ENCODE measurements at regions not wholly inside any gene's neighbourhood (a gene's known extent, or its start where the extent isn't known, plus 50 kb on each side); places are given as distances from the start of the nearest gene placed in this dataset.

DNA sequence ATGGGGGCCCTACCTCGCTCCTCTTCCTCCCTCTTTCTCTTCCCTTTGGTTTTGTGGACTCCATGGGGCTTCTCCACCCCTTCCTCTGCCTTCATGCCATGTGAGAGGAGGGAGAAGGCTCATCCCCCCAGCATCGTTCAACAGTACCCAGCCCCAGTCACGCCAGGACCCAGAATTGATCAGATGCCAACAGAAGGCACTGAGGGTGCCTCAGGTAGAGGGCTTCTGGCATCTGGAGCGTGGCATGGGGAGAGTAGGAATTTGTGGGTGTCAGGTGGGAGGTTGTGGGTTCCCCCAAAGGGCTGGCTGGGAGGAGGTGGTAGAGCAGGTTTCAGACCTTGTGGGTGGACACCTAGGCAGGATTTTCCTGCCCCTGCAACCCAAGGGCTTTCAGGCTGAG is 122.0 kb downstream of the TWIST2 start:
- TF ChIP-seq POLR2A (IDR thresholded peaks at IDR 0.05) = no peak
- TF ChIP-seq CTCF (IDR thresholded peaks at IDR 0.05) = no peak
- ATAC-seq = no peak
- H3K36me3 ChIP-seq = no peaks in the 10 kb centered on the region
- no peaks in the 10 kb centered on the region for H3K9me3 ChIP-seq
- H3K27me3 ChIP-seq = no peaks in the 10 kb centered on the region
- 62% methylated on average over 4 of the region's 4 CpGs for WGBS (ENCODE audit: insufficient coverage, low coverage, low lambda C conversion rate, missing lambda C conversion rate)
- H3K4me3 ChIP-seq = no peak overlapping the region
- H3K27ac ChIP-seq = no peak overlapping the region
- DNase-seq = no peak
- intact Hi-C loops (cut with DNase I) = no loop called here
- no peaks in the 10 kb centered on the region for H3K4me1 ChIP-seq

DNA sequence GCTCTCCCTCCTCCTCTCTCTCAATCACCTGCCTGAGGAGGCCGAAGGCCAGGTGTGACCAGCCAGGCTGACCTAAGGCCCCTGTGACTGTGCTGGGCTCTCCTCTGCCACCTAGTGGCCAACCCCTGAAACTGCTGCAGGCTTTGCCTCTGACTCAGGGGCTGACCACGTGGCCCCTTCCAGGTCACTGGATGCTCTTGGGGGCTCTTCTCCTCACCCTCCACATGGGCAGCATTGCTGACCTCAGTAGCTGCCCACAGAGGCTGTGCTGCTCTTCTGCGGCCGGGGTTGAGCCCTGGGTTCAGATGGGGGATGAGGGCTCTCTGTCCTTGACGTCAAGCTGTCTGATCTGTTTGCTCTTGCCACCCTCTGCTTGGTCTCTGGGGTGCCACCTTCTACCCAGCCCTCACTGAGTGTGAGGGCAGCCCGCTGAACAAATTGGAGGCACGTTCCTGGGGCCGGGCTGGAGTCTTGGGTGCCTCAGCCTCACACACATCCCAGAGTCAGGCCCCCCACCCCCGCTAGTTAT is 122.7 kb downstream of the TWIST2 start:
- intact Hi-C loops (cut with DNase I) = no loop called here
- Histone ChIP-seq H3K27ac (no peak overlapping the region), H3K4me1 (no peaks in the 10 kb centered on the region), H3K27me3 (no peaks in the 10 kb centered on the region), H3K36me3 (no peaks in the 10 kb centered on the region), H3K4me3 (no peak overlapping the region), H3K9me3 (no peaks in the 10 kb centered on the region)
- ATAC-seq = peak; percentile 86 to 96 (median 92)
- WGBS (ENCODE audit: insufficient coverage, low coverage, low lambda C conversion rate, missing lambda C conversion rate) = 28% methylated on average over 4 of the region's 9 CpGs
- DNase-seq = peak in 2 of 3 donors; percentile 55 to 70
- peak; percentile 87 to 99 (median 98) for TF ChIP-seq CTCF (IDR thresholded peaks at IDR 0.05)
- TF ChIP-seq POLR2A (IDR thresholded peaks at IDR 0.05) = no peak

- ATAC-seq (no peak), DNase-seq (no peak)
- WGBS (ENCODE audit: insufficient coverage, low coverage, low lambda C conversion rate, missing lambda C conversion rate) = 70% methylated on average over 4 of the region's 9 CpGs
- TF ChIP-seq POLR2A (IDR thresholded peaks at IDR 0.05) = no peak
- no peak for TF ChIP-seq CTCF (IDR thresholded peaks at IDR 0.05)
- Histone ChIP-seq H3K27me3 (no peaks in the 10 kb centered on the region), H3K36me3 (no peaks in the 10 kb centered on the region), H3K4me1 (no peaks in the 10 kb centered on the region), H3K4me3 (no peak overlapping the region), H3K9me3 (no peaks in the 10 kb centered on the region), H3K27ac (no peak overlapping the region)
- intact Hi-C loops (cut with DNase I) = no loop called here
These were observed 123.6 kb downstream of the TWIST2 start for GRCh38 chr2:238971318-238972145.

DNA sequence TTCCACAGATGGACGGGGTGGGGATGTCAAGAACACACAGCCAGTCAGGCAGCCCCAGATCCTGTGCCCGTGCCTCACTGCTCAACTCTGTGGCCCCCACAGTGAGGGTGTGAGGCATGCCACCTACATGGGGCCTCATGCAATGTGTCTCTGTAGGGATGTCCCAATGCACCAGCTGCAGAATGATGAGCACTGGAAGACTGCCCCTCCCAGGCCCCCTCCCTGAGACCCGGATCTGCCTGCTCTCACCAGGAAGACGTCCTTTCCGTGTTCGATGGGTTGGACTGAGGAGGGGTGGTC is 124.2 kb downstream of the TWIST2 start:
- TF ChIP-seq CTCF (IDR thresholded peaks at IDR 0.05) = no peak
- no peak for TF ChIP-seq POLR2A (IDR thresholded peaks at IDR 0.05)
- Histone ChIP-seq H3K36me3 (no peaks in the 10 kb centered on the region), H3K4me1 (no peaks in the 10 kb centered on the region), H3K4me3 (no peak overlapping the region), H3K27ac (no peak overlapping the region), H3K27me3 (no peaks in the 10 kb centered on the region), H3K9me3 (no peaks in the 10 kb centered on the region)
- 40% methylated on average over 2 of the region's 6 CpGs for WGBS (ENCODE audit: insufficient coverage, low coverage, low lambda C conversion rate, missing lambda C conversion rate)
- ATAC-seq (no peak), DNase-seq (no peak)
- intact Hi-C loops (cut with DNase I) = no loop called here
